Coronary artery (tissue), 2 donors: ENCODE measurements at regions not wholly inside any gene's neighbourhood (a gene's known extent, or its start where the extent isn't known, plus 50 kb on each side); places are given as distances from the start of the nearest gene placed in this dataset.

Experiments used
- DNase-seq: peaks from one replicate; pipeline ENCODE4 v3.0.0-alpha.2; 2017; ENCODE audit warnings: low spot score
- H3K27ac ChIP-seq, 2 donors: fragments of 200-600 bp; sonication (generic); one replicate each; pipeline ENCODE4 v1.5.1; 2016 to 2019
- H3K4me3 ChIP-seq: fragments of 200-600 bp; sonication (generic); 2 replicates; pipeline ENCODE4 v1.5.1; 2016; ENCODE audit warnings: mild to moderate bottlenecking, moderate library complexity
- CTCF ChIP-seq: fragments of 200-600 bp; sonication (generic); IDR thresholded peaks from one replicate; pipeline ENCODE4 v1.5.1; 2019; ENCODE audit warnings: antibody characterized with exemption

- DNase-seq, result no peak
- no peak overlapping the region for H3K4me3 ChIP-seq
- no peak overlapping the region for H3K27ac ChIP-seq
- no peak for TF ChIP-seq CTCF
Observed at GRCh38 chr1:187763465-187763864, 934.7 kb downstream of the PLA2G4A start.

GRCh38 chr1:187763976-187764375, 935.2 kb downstream of the PLA2G4A start:
- Histone ChIP-seq H3K4me3 (no peak overlapping the region), H3K27ac (no peak overlapping the region)
- no peak for DNase-seq
- no peak for TF ChIP-seq CTCF

GRCh38 chr1:187771396-187771795, 942.6 kb downstream of the PLA2G4A start:
- no peak for TF ChIP-seq CTCF
- Histone ChIP-seq H3K27ac (no peak overlapping the region), H3K4me3 (no peak overlapping the region)
- DNase-seq, result no peak

GRCh38 chr1:187773168-187773567, 944.4 kb downstream of the PLA2G4A start:
- no peak overlapping the region for H3K27ac ChIP-seq
- no peak overlapping the region for H3K4me3 ChIP-seq
- TF ChIP-seq CTCF, result no peak
- DNase-seq, result no peak

GRCh38 chr1:187787736-187788135, 959.0 kb downstream of the PLA2G4A start:
- Histone ChIP-seq H3K4me3 (no peak overlapping the region), H3K27ac (no peak overlapping the region)
- DNase-seq, result no peak
- TF ChIP-seq CTCF, result no peak

GRCh38 chr1:187788718-187789117, 960.0 kb downstream of the PLA2G4A start:
- no peak for DNase-seq
- TF ChIP-seq CTCF, result no peak
- no peak overlapping the region for H3K4me3 ChIP-seq
- no peak overlapping the region for H3K27ac ChIP-seq

- DNase-seq, result no peak
- H3K27ac ChIP-seq, result no peak overlapping the region
Observed at GRCh38 chr1:187790724-187791123, 962.0 kb downstream of the PLA2G4A start.

More at GRCh38 chr1:187790724-187791123, 962.0 kb downstream of the PLA2G4A start:
- no peak for TF ChIP-seq CTCF
- H3K4me3 ChIP-seq, result no peak overlapping the region
